ENCODE measurements at regions not wholly inside any gene's neighbourhood (a gene's known extent, or its start where the extent isn't known, plus 50 kb on each side); places are given as distances from the start of the nearest gene placed in this dataset.

DNA sequence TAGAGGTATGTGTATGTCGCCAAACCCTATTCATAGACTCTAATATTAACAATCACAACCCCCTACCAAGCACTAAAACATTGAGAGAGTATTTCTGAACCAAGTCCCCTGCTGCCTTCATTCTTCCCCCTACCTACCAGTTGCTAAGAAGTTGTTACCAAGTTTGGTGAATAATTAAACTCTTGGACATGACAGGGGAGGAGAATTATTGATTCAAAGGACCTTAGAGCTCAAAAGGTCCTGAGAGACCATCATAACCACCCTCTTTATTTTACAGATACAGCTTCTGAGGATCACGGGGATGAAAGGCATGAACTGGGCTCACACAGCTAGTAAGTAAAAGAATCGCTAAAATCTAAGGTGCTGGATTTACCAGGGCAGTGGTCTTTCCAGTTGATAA lies 204.1 kb downstream of the PIK3C3 start:
- Histone ChIP-seq H3K4me3 (ENCODE audit: low read depth, low read length) (no peak overlapping the region), H3K36me3 (ENCODE audit: control insufficient read depth, insufficient read depth, low read length) (no peaks in the 10 kb centered on the region), H3K27me3 (ENCODE audit: control insufficient read depth, insufficient read depth, low read length) (no peaks in the 10 kb centered on the region)
- TF ChIP-seq CTCF (IDR thresholded peaks at IDR 0.05; ENCODE audit: insufficient read depth, low read length, poor library complexity, severe bottlenecking): no peak
- no peak for DNase-seq (ENCODE audit: low read depth)

GRCh38 chr18:42163321-42163720 lies 208.3 kb downstream of the PIK3C3 start:
- no peaks in the 10 kb centered on the region for H3K27me3 ChIP-seq (ENCODE audit: control insufficient read depth, insufficient read depth, low read length)
- H3K4me3 ChIP-seq (ENCODE audit: low read depth, low read length): no peak overlapping the region
- no peaks in the 10 kb centered on the region for H3K36me3 ChIP-seq (ENCODE audit: control insufficient read depth, insufficient read depth, low read length)
- no peak for TF ChIP-seq CTCF (IDR thresholded peaks at IDR 0.05; ENCODE audit: insufficient read depth, low read length, poor library complexity, severe bottlenecking)
- DNase-seq (ENCODE audit: low read depth): no peak

DNA sequence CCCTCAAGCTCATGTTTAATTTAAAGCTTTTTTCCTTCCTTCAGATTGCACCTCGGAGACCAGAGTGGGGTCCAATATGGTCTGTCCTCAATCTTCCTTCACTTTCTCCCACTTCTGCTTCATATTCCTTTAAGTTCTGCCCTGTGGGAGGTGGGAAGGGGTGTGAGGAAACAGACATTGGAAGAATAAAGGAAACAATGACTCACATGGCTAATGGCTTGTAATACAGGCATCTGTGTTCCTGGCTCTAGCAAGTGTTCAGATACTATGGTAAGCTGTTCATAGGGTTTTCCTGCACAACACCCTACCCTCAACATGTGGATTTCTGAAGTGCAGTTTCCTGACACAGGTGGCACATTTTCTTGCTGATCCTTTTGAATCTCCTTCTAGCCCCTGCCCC lies 209.5 kb downstream of the PIK3C3 start:
- H3K27me3 ChIP-seq (ENCODE audit: control insufficient read depth, insufficient read depth, low read length): no peaks in the 10 kb centered on the region
- H3K4me3 ChIP-seq (ENCODE audit: low read depth, low read length): no peak overlapping the region
- no peaks in the 10 kb centered on the region for H3K36me3 ChIP-seq (ENCODE audit: control insufficient read depth, insufficient read depth, low read length)
- no peak for TF ChIP-seq CTCF (IDR thresholded peaks at IDR 0.05; ENCODE audit: insufficient read depth, low read length, poor library complexity, severe bottlenecking)
- DNase-seq (ENCODE audit: low read depth): no peak

GRCh38 chr18:42165922-42166513 lies 211.0 kb downstream of the PIK3C3 start:
- no peak for DNase-seq (ENCODE audit: low read depth)
- TF ChIP-seq CTCF (IDR thresholded peaks at IDR 0.05; ENCODE audit: insufficient read depth, low read length, poor library complexity, severe bottlenecking): no peak
- H3K36me3 ChIP-seq (ENCODE audit: control insufficient read depth, insufficient read depth, low read length): no peaks in the 10 kb centered on the region
- H3K4me3 ChIP-seq (ENCODE audit: low read depth, low read length): no peak overlapping the region
- H3K27me3 ChIP-seq (ENCODE audit: control insufficient read depth, insufficient read depth, low read length): no peaks in the 10 kb centered on the region

DNA sequence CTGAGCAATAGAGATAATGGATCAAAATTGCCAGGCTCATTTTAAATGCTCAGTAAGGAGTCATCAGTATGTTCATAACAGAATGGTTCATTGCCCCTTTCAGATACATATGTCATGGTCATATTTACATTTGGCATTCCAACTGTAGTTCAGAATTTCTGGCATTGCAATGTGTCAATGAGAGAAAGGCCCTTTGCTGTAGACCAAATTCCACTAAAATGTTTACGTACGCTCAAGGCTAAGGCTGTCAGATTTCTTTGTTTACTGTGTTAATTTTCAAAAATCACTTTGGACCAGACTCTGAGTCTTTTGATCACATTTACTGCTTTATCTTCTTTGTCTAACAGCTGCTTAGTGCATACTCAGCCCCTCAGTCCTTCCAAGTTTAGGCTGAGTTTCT lies 213.5 kb downstream of the PIK3C3 start:
- Histone ChIP-seq H3K4me3 (ENCODE audit: low read depth, low read length) (no peak overlapping the region), H3K36me3 (ENCODE audit: control insufficient read depth, insufficient read depth, low read length) (no peaks in the 10 kb centered on the region), H3K27me3 (ENCODE audit: control insufficient read depth, insufficient read depth, low read length) (no peaks in the 10 kb centered on the region)
- no peak for TF ChIP-seq CTCF (IDR thresholded peaks at IDR 0.05; ENCODE audit: insufficient read depth, low read length, poor library complexity, severe bottlenecking)
- no peak for DNase-seq (ENCODE audit: low read depth)

GRCh38 chr18:42168907-42169306 lies 213.9 kb downstream of the PIK3C3 start:
- Histone ChIP-seq H3K27me3 (ENCODE audit: control insufficient read depth, insufficient read depth, low read length) (no peaks in the 10 kb centered on the region), H3K4me3 (ENCODE audit: low read depth, low read length) (no peak overlapping the region), H3K36me3 (ENCODE audit: control insufficient read depth, insufficient read depth, low read length) (no peaks in the 10 kb centered on the region)
- DNase-seq (ENCODE audit: low read depth): no peak
- no peak for TF ChIP-seq CTCF (IDR thresholded peaks at IDR 0.05; ENCODE audit: insufficient read depth, low read length, poor library complexity, severe bottlenecking)
